GM21423 (cell line): ENCODE measurements at regions not wholly inside any gene's neighbourhood (a gene's known extent, or its start where the extent isn't known, plus 50 kb on each side); places are given as distances from the start of the nearest gene placed in this dataset.
"Not testable (repeated sequence)": the region's sequence is repeated elsewhere in the genome, so short reads cannot be mapped to it uniquely, and the experiment has no call there.

ENCODE experiments used
- ATAC-seq: cut with Tn5 transposase; IDR thresholded peaks from one replicate; pipeline ENCODE4 v1.9.1; 2021; ENCODE audit warnings: mild to moderate bottlenecking, moderate library complexity; ENCODE audit not compliant: unreplicated experiment

GRCh38 chr5:81830596-81830995, 79.7 kb upstream of the SSBP2 start:
- ATAC-seq: no peak

DNA sequence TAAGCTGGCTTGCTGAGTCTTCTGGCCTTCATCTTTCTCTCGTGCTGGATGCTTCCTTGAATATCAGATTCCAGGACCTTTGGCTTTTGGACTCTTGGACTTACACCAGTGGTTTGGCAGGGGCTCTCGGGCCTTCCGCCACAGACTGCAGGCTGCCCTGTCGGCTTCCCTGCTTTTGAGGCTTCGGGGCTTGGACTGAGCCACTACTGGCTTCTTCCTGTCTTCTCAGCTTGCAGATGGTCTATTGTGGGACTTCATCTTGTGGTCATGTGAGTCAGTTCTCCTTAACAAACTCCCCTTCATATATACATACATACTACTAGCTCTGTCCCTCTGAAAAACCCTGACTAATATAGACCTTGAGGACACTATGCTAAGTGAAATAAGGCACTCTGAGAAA, 78.3 kb upstream of the SSBP2 start:
- no peak for ATAC-seq

DNA sequence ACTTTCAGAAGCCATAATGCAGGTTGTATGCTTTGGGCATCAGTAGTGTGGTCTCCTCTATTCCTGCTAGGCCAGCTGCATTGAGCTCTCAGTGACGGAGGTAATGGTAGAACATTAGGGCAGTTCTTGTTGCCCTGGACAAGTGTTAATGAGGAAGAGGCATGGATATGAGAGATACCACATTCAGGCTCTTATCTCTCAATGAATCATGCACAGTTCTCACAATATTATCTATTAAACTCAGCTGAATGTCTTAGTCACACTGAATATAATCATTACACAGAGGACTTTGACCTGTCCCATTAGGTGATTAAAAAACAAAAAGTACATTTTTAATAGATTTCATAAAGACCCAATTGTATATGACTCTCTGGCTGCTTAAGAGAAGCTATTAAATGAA, 76.6 kb upstream of the SSBP2 start:
- ATAC-seq: no peak

DNA sequence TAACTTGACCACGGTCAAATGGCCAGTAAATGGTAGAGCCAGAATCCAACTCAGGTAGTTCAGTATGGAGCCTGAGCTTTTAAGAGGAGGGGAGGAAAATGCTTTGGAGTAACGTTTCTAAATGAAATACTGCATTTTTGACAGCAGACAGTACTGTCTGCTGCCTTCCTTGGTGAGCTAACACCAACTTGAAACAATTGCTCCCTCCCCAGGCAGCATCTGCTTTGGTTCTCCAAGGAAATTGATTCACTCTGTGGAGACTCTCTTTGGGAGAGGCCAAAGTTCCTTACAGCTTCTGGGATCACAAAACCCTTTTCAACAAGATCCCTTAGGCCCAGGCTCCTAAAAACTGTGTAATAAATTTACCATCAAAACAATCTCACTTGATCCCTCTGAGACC, 75.2 kb upstream of the SSBP2 start:
- ATAC-seq: no peak

GRCh38 chr5:81825237-81825636, 74.3 kb upstream of the SSBP2 start:
- no peak for ATAC-seq

DNA sequence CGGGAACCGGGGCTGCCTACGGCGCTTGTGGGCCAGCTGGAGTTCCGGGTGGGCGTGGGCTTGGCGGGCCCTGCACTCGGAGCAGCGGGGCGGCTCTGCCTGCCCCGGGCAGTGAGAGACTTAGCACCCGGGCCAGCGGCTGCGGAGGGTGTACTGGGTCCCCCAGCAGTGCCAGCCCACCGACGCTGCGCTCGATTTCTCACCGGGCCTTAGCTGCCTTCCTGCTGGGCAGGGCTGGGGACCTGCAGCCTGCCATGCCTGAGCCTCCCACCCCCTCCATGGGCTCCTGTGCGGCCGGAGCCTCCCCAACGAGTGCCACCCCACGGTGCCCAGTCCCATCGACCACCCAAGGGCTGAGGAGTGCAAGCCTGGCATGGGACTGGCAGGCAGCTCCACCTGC, 72.8 kb upstream of the SSBP2 start:
- ATAC-seq: not testable (repeated sequence)

GRCh38 chr5:81820863-81821262, 70.0 kb upstream of the SSBP2 start:
- ATAC-seq: no peak

DNA sequence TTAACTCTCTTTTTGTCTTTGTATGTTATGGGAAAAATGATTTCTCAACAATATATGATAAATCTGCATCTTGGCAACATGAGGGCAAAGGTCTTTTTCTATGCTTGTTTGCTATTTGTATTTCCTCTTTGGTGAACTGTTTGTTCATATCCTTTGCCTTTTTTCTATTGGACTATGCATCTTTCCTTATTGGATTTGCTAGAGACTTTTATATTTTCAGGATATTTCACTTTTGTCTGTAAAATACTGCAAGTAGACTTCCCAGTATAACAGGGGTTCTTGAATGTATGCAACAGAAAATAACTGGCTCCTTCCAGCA, 69.4 kb upstream of the SSBP2 start:
- ATAC-seq: no peak

GRCh38 chr5:81819556-81820317, 68.8 kb upstream of the SSBP2 start:
- no peak for ATAC-seq

- no peak for ATAC-seq
Observed at GRCh38 chr5:81817980-81818379, 67.1 kb upstream of the SSBP2 start.

GRCh38 chr5:81817086-81817485, 66.2 kb upstream of the SSBP2 start:
- ATAC-seq: no peak

- no peak for ATAC-seq
Observed at GRCh38 chr5:81815321-81815720, 64.4 kb upstream of the SSBP2 start.

- no peak for ATAC-seq
Observed at GRCh38 chr5:81808106-81808505, 57.2 kb upstream of the SSBP2 start.

DNA sequence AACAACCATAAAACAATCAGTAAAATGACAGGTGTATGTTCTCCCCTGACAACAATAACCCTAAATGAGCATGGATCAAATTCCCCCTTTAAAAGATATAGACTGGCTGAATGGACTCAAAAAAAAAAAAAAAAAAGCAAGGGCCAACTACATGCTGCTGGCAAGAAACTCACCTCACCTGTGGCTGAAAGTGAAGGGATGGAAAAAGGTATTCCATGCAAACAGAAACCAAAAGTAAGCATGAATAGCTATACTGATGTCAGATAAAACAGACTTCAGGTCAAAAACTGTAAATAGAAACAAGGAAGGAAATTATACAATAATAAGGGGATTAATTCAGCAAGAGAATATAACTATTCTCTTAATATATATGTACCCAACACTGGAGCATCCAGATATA, 54.2 kb upstream of the SSBP2 start:
- ATAC-seq: no peak

DNA sequence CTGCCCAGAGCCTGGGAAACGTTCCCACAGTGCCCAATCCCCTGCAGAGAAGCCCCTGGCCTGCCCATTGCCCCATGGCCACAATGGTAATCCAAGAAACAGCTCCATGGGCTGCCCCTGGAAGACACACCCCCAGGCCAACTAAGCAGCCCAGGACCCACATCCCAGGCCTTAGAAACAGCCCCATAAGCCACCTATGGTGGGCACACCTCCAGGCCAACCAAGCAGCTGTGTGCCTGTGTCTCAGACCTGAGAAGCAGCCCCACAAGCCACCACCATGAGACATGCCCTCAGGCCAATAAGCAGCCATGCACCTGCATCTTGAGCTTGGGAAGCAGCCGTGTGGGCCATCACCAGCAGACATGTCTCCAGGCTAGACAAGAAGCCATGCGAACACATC, 52.9 kb upstream of the SSBP2 start:
- no peak for ATAC-seq

DNA sequence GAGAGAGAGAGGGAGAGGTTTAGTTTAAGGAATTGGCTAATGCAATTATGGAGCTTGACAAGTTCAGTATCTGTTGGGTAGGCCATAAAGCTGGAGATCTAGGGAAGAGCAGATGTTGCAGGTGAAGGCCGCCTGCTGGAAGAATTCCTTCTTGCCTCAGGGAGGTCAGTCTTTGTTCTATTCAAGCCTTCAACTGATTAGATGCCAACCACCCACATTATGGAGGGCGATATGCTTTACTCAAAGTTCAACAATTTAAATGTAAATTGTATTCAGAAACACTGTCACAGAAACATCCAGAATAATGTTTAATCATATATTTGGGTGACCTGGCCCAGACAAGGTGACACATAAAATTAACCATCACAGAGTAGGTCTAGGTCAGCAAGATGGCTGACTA, 51.7 kb upstream of the SSBP2 start:
- no peak for ATAC-seq

DNA sequence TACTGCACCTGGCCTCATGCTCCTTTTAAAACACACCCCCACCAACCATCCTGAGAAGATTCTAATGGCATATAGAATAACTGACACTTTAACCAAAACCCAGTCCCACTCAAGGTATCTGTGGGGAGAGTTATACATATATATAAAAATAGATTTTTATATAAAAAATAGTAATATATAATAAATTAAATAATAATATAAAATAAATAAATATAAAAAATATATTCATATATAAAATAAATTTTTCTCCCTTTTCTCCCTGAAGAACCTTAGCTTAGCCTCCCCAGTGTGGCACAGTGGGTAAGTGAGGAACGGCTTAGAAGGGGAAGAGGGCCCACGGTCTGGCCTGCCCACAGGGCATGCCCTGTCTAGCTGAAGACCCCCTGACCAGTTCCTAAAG, 51.1 kb upstream of the SSBP2 start:
- ATAC-seq: no peak

- no peak for ATAC-seq
Observed at GRCh38 chr5:81800797-81801196, 49.9 kb upstream of the SSBP2 start.
